WTC11 (cell line): ENCODE measurements at regions not wholly inside any gene's neighbourhood (a gene's known extent, or its start where the extent isn't known, plus 50 kb on each side); places are given as distances from the start of the nearest gene placed in this dataset.

Experiments used
- NR3C1 ChIP-seq: sonication (generic); formaldehyde crosslinking; conservative IDR thresholded peaks from 2 replicates; pipeline ENCODE4 v1.8.1; 2023; ENCODE audit warnings: low read depth, mild to moderate bottlenecking, missing genetic modification reagents
- ZNF317 ChIP-seq: sonication (generic); formaldehyde crosslinking; IDR thresholded peaks from 2 replicates; pipeline ENCODE4 v1.8.1; 2023; ENCODE audit warnings: low read depth, mild to moderate bottlenecking, moderate library complexity, missing genetic modification reagents, borderline replicate concordance
- ZNF396 ChIP-seq: fragments of 250-450 bp; sonication (Bioruptor Pico); IDR thresholded peaks from 2 replicates; pipeline ENCODE4 v1.8.0; 2021; ENCODE audit warnings: mild to moderate bottlenecking, moderate library complexity, borderline replicate concordance
- TF ChIP-seq, protein P1 (sequence below): sonication (generic); formaldehyde crosslinking; IDR thresholded peaks from 2 replicates; pipeline ENCODE4 v1.8.1; 2022; ENCODE audit warnings: low read depth, missing genetic modification reagents, borderline replicate concordance
- TF ChIP-seq, protein P2 (sequence below): fragments of 200-600 bp; IDR thresholded peaks from 2 replicates; pipeline ENCODE4 v1.8.0; 2022; ENCODE audit warnings: antibody characterized with exemption

DNA sequence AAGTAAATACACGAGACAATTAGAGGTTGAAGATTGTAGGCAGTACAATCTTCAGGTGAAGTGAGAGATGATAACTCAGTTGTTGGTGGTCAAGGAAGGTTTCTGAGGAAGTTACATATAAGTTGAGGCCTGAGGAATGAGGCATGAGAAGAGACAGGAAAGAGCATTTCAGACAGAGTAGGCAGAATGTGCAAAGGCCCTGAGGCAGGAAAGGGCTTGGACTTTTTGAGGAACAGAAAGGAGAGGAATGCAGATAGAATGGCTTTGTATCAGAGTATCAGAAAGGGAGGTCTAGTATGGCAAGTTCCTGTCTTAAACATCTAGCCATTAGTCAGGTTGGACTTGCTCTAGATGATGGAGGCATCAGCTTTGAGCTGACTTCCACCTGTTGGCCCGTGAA lies 122.5 kb downstream of the CAND1 start:
- TF ChIP-seq, protein P1, sequence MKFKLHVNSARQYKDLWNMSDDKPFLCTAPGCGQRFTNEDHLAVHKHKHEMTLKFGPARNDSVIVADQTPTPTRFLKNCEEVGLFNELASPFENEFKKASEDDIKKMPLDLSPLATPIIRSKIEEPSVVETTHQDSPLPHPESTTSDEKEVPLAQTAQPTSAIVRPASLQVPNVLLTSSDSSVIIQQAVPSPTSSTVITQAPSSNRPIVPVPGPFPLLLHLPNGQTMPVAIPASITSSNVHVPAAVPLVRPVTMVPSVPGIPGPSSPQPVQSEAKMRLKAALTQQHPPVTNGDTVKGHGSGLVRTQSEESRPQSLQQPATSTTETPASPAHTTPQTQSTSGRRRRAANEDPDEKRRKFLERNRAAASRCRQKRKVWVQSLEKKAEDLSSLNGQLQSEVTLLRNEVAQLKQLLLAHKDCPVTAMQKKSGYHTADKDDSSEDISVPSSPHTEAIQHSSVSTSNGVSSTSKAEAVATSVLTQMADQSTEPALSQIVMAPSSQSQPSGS (CRISPR knock-in tag), result no peak
- no peak for TF ChIP-seq ZNF317 (CRISPR knock-in tag)
- no peak for TF ChIP-seq ZNF396
- TF ChIP-seq, protein P2, sequence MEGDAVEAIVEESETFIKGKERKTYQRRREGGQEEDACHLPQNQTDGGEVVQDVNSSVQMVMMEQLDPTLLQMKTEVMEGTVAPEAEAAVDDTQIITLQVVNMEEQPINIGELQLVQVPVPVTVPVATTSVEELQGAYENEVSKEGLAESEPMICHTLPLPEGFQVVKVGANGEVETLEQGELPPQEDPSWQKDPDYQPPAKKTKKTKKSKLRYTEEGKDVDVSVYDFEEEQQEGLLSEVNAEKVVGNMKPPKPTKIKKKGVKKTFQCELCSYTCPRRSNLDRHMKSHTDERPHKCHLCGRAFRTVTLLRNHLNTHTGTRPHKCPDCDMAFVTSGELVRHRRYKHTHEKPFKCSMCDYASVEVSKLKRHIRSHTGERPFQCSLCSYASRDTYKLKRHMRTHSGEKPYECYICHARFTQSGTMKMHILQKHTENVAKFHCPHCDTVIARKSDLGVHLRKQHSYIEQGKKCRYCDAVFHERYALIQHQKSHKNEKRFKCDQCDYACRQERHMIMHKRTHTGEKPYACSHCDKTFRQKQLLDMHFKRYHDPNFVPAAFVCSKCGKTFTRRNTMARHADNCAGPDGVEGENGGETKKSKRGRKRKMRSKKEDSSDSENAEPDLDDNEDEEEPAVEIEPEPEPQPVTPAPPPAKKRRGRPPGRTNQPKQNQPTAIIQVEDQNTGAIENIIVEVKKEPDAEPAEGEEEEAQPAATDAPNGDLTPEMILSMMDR, result no peak
- no peak for TF ChIP-seq NR3C1 (CRISPR knock-in tag)
